ENCODE measurements at regions not wholly inside any gene's neighbourhood (a gene's known extent, or its start where the extent isn't known, plus 50 kb on each side); places are given as distances from the start of the nearest gene placed in this dataset.

DNA sequence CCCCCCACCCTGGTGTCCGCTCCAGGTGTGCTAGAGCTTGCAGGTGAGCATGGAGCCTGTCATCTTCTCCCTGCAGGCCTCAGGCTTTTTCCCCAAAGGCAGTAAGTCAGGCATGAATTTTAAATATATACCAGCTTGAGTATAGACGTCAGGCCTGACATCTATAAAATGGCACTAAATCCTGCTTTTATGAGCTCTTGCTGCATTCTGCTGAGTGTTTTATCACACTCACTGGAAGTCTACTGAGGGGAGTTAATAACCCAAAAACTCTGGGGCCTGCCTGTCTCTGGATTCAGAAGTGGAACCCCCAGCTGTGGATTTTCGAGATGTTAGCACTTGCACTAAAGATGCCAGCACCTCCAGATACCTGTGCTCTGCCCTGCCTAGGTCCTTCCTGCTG, 133.4 kb upstream of the TOP1 start:
- no peaks in the 10 kb centered on the region for H4K20me1 ChIP-seq (ENCODE audit: insufficient read depth, poor library complexity, severe bottlenecking)
- H3K27me3 ChIP-seq, result no peaks in the 10 kb centered on the region
- no peak for DNase-seq (ENCODE audit: low spot score)
- WGBS (ENCODE audit: low lambda C conversion rate, missing lambda C conversion rate), result 53% methylated on average over 3 of the region's 3 CpGs
- H3K9me2 ChIP-seq (replicated peaks; ENCODE audit: insufficient read depth), result no peaks in the 10 kb centered on the region
- H3K79me2 ChIP-seq, result no peaks in the 10 kb centered on the region
- H3K36me3 ChIP-seq (replicated peaks; ENCODE audit: insufficient read depth, low read depth), result no peaks in the 10 kb centered on the region
- TF ChIP-seq, protein P1, sequence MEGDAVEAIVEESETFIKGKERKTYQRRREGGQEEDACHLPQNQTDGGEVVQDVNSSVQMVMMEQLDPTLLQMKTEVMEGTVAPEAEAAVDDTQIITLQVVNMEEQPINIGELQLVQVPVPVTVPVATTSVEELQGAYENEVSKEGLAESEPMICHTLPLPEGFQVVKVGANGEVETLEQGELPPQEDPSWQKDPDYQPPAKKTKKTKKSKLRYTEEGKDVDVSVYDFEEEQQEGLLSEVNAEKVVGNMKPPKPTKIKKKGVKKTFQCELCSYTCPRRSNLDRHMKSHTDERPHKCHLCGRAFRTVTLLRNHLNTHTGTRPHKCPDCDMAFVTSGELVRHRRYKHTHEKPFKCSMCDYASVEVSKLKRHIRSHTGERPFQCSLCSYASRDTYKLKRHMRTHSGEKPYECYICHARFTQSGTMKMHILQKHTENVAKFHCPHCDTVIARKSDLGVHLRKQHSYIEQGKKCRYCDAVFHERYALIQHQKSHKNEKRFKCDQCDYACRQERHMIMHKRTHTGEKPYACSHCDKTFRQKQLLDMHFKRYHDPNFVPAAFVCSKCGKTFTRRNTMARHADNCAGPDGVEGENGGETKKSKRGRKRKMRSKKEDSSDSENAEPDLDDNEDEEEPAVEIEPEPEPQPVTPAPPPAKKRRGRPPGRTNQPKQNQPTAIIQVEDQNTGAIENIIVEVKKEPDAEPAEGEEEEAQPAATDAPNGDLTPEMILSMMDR (IDR thresholded peaks at IDR 0.05; ENCODE audit: poor library complexity), result no peak
- TF ChIP-seq EZH2 (IDR thresholded peaks at IDR 0.05; ENCODE audit: borderline replicate concordance) (no peak), EZH2phosphoT487 (IDR thresholded peaks at IDR 0.05; ENCODE audit: low read depth, severe bottlenecking, unreplicated experiment) (no peak)
- H3K4me2 ChIP-seq, result no peak overlapping the region
- no peak overlapping the region for H2AFZ ChIP-seq
- H3K9me3 ChIP-seq (ENCODE audit: low read depth), result no peaks in the 10 kb centered on the region
- no peaks in the 10 kb centered on the region for H3K4me1 ChIP-seq (ENCODE audit: insufficient read depth)
- H3K4me3 ChIP-seq, result no peak overlapping the region
- H3K27ac ChIP-seq, result no peak overlapping the region

DNA sequence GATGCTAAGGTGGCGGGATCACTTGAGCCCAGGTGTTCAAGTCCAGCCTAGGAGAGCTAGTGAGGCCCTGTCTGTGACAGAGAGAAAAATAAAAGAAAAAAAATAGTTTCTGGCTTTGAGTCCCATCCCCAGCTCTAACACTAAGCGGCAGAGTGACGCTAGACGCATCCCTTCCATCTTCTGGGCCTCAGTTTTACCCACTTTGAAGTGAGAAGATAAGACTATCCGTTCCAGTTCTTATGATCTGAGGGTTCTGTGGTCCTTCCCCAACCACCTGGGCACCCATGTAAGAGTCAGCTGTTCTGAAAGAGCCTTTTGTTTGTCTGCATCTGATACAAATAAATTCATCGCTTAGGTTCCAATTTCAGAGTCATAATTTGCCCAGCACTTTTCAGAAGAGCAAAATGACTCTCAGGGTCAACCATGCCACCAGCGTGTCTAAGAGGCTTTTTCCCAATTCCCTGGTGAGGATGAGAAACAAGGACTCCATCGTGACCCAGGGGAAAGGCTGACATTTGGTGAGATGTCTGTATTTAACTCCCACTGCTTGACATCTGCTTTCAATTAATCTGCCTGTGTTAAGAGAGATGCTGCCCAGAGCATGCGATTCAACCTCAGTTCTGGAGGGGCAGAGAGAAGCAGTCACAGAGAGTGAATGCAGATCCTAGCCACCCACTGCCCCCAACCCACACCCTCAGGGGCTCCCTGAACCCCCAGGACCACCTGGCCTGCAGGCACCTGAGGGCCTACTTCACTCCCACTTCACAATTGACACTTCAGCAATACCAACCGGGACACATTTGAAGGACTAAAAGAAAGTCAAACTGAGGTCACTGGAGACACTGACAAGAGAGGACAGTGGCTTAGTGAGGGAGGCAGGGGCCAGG, 131.6 kb upstream of the TOP1 start:
- no peaks in the 10 kb centered on the region for H3K9me3 ChIP-seq (ENCODE audit: low read depth)
- H3K4me1 ChIP-seq (ENCODE audit: insufficient read depth), result no peaks in the 10 kb centered on the region
- WGBS (ENCODE audit: low lambda C conversion rate, missing lambda C conversion rate), result 59% methylated on average over 10 of the region's 10 CpGs
- no peak overlapping the region for H3K4me2 ChIP-seq
- H3K9me2 ChIP-seq (replicated peaks; ENCODE audit: insufficient read depth), result no peaks in the 10 kb centered on the region
- peak; percentile 19 for DNase-seq (ENCODE audit: low spot score)
- H3K27me3 ChIP-seq, result no peaks in the 10 kb centered on the region
- no peak overlapping the region for H2AFZ ChIP-seq
- no peaks in the 10 kb centered on the region for H3K36me3 ChIP-seq (replicated peaks; ENCODE audit: insufficient read depth, low read depth)
- no peaks in the 10 kb centered on the region for H4K20me1 ChIP-seq (ENCODE audit: insufficient read depth, poor library complexity, severe bottlenecking)
- no peaks in the 10 kb centered on the region for H3K79me2 ChIP-seq
- H3K4me3 ChIP-seq, result no peak overlapping the region
- TF ChIP-seq EZH2 (IDR thresholded peaks at IDR 0.05; ENCODE audit: borderline replicate concordance) (no peak), EZH2phosphoT487 (IDR thresholded peaks at IDR 0.05; ENCODE audit: low read depth, severe bottlenecking, unreplicated experiment) (no peak)
- TF ChIP-seq, protein P1 (IDR thresholded peaks at IDR 0.05; ENCODE audit: poor library complexity), result no peak
- no peak overlapping the region for H3K27ac ChIP-seq

DNA sequence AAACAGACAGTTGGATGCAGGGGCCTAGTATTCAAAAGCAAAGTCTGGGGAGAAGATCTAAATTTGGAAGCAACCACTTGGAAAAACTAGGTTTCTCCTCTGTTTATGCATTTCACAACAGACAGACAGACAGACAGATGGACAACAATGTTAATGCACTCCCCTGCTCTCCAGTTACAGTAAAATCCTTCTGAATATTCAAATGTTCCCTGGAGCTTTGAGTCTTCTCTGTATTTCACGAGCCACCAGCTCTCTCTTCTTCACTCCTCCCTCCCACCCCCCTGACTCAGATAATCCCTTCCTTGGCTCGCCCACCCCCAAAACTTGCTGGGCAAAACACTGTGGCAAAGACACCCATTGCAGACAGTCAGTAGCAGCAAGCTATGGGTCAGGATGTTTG, 129.3 kb upstream of the TOP1 start:
- Histone ChIP-seq H3K4me2 (no peak overlapping the region), H3K4me3 (no peak overlapping the region), H3K27ac (no peak overlapping the region), H4K20me1 (ENCODE audit: insufficient read depth, poor library complexity, severe bottlenecking) (no peaks in the 10 kb centered on the region), H3K36me3 (replicated peaks; ENCODE audit: insufficient read depth, low read depth) (no peaks in the 10 kb centered on the region), H3K27me3 (no peaks in the 10 kb centered on the region), H3K4me1 (ENCODE audit: insufficient read depth) (no peaks in the 10 kb centered on the region), H3K9me2 (replicated peaks; ENCODE audit: insufficient read depth) (no peaks in the 10 kb centered on the region), H2AFZ (no peak overlapping the region), H3K9me3 (ENCODE audit: low read depth) (no peaks in the 10 kb centered on the region), H3K79me2 (no peaks in the 10 kb centered on the region)
- TF ChIP-seq, protein P1 (IDR thresholded peaks at IDR 0.05; ENCODE audit: poor library complexity), result no peak
- TF ChIP-seq EZH2 (IDR thresholded peaks at IDR 0.05; ENCODE audit: borderline replicate concordance), result no peak
- no peak for TF ChIP-seq EZH2phosphoT487 (IDR thresholded peaks at IDR 0.05; ENCODE audit: low read depth, severe bottlenecking, unreplicated experiment)
- DNase-seq (ENCODE audit: low spot score), result no peak
- 38% methylated on average over 2 of the region's 2 CpGs for WGBS (ENCODE audit: low lambda C conversion rate, missing lambda C conversion rate)

All from hepatocyte (in vitro differentiated cells).